NB4 (cell line): ENCODE measurements at regions not wholly inside any gene's neighbourhood (a gene's known extent, or its start where the extent isn't known, plus 50 kb on each side); places are given as distances from the start of the nearest gene placed in this dataset.

Source experiments
- POLR2A ChIP-seq: IDR thresholded peaks from 2 replicates; pipeline ENCODE4 v1.6.1; 2011; ENCODE audit warnings: mild to moderate bottlenecking; ENCODE audit not compliant: insufficient read length; ENCODE audit errors: extremely low read depth
- TF ChIP-seq, protein P1 (sequence below): IDR thresholded peaks from one replicate; pipeline ENCODE4 v1.5.1; 2012; ENCODE audit warnings: low read depth, low read length

DNA sequence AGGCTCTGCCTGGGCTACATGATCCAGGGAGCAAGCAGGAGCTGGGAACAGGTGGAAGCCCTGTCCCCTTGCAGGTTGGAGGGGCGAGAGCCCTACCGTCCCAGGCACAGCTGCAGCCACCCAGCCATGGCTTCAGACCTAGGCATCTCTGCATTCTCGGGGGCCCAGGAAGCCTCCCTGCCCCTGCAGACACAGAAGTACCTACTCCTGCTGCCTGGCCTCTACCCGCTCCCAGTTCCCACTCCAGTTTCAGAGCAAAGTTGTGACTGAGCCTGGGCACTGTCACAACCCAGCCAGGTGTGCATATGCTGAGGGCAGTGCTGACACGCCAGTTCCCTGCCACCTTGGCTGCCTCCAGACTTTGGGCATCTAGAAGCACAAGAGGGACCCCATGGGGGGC, 645.9 kb downstream of the HTR1B start:
- TF ChIP-seq, protein P1, sequence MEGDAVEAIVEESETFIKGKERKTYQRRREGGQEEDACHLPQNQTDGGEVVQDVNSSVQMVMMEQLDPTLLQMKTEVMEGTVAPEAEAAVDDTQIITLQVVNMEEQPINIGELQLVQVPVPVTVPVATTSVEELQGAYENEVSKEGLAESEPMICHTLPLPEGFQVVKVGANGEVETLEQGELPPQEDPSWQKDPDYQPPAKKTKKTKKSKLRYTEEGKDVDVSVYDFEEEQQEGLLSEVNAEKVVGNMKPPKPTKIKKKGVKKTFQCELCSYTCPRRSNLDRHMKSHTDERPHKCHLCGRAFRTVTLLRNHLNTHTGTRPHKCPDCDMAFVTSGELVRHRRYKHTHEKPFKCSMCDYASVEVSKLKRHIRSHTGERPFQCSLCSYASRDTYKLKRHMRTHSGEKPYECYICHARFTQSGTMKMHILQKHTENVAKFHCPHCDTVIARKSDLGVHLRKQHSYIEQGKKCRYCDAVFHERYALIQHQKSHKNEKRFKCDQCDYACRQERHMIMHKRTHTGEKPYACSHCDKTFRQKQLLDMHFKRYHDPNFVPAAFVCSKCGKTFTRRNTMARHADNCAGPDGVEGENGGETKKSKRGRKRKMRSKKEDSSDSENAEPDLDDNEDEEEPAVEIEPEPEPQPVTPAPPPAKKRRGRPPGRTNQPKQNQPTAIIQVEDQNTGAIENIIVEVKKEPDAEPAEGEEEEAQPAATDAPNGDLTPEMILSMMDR: no peak
- TF ChIP-seq POLR2A: no peak
